ENCODE measurements at regions not wholly inside any gene's neighbourhood (a gene's known extent, or its start where the extent isn't known, plus 50 kb on each side); places are given as distances from the start of the nearest gene placed in this dataset.

GRCh38 chr13:62173958-62174357 lies 758.3 kb upstream of the PCDH20 start:
- ChIA-PET CTCF (no interaction called here), RAD21 (ENCODE audit: unreplicated experiment) (no interaction called here), SMC1A (ENCODE audit: uncharacterized antibody, unreplicated experiment) (no interaction called here), POLR2A (no interaction called here)
- no peaks in the 10 kb centered on the region for H3K27me3 ChIP-seq (replicated peaks in 1 of 2; ENCODE audit: control insufficient read depth in 2 of 2, insufficient read depth in 2 of 2, low read length in 1 of 2)
- H3K79me2 ChIP-seq (ENCODE audit: control insufficient read depth, insufficient read depth, low read length): no peaks in the 10 kb centered on the region
- in situ Hi-C loops (cut with MboI): no loop called here
- DNase-seq (ENCODE audit: low read depth, low spot score) (no peak), ATAC-seq (no peak), FAIRE-seq (no peak)
- no peaks in the 10 kb centered on the region; the same call in 2 of the 3 replicates for H3K9me3 ChIP-seq (replicated peaks; ENCODE audit: control insufficient read depth, insufficient read depth, low read length)
- H3K4me2 ChIP-seq (ENCODE audit: control insufficient read depth, insufficient read depth): no peak overlapping the region
- no peaks in the 10 kb centered on the region for H4K20me1 ChIP-seq (ENCODE audit: control insufficient read depth, insufficient read depth)
- H3K27ac ChIP-seq (ENCODE audit: control insufficient read depth, insufficient read depth): no peak overlapping the region
- TF ChIP-seq ZNF274 (IDR thresholded peaks at IDR 0.05; ENCODE audit: insufficient read depth, insufficient read length) (no peak), ZZZ3 (IDR thresholded peaks at IDR 0.05; ENCODE audit: control insufficient read depth, insufficient read length, low read depth) (no peak), BCLAF1 (IDR thresholded peaks at IDR 0.05) (no peak), LARP7 (IDR thresholded peaks at IDR 0.05) (no peak), SIN3A (IDR thresholded peaks at IDR 0.05; ENCODE audit: low read depth, low read length) (no peak), MYB (IDR thresholded peaks at IDR 0.05; ENCODE audit: borderline replicate concordance, low read depth, low read length) (no peak), SREBF1 (IDR thresholded peaks at IDR 0.05; ENCODE audit: low read length) (no peak), CBX5 (IDR thresholded peaks at IDR 0.05; ENCODE audit: low read depth) (no peak), EP300 (IDR thresholded peaks at IDR 0.05; ENCODE audit: borderline replicate concordance in 1 of 2, control insufficient read depth in 1 of 2, low read depth in 2 of 2, low read length in 2 of 2) (no peak), CBFB (IDR thresholded peaks at IDR 0.05; ENCODE audit: low read depth) (no peak), PBX3 (IDR thresholded peaks at IDR 0.05; ENCODE audit: insufficient replicate concordance, low read depth, low read length) (no peak), MLLT1 (IDR thresholded peaks at IDR 0.05) (no peak), TAF1 (IDR thresholded peaks at IDR 0.05; ENCODE audit: borderline replicate concordance, low read depth, low read length) (no peak), EZH2 (IDR thresholded peaks at IDR 0.05; ENCODE audit: borderline replicate concordance, control insufficient read depth, low read depth, low read length) (no peak), PAX5 (IDR thresholded peaks at IDR 0.05; ENCODE audit: borderline replicate concordance, low read depth, low read length) (no peak), SMC3 (IDR thresholded peaks at IDR 0.05; ENCODE audit: borderline replicate concordance, low read length) (no peak), IKZF2 (IDR thresholded peaks at IDR 0.05) (no peak), IRF5 (IDR thresholded peaks at IDR 0.05; ENCODE audit: borderline replicate concordance) (no peak)
- no peak overlapping the region for H2AFZ ChIP-seq (ENCODE audit: control insufficient read depth, low read depth, low read length)
- H3K4me1 ChIP-seq (ENCODE audit: control insufficient read depth, insufficient read depth, low read length): no peaks in the 10 kb centered on the region
- H3K9ac ChIP-seq (ENCODE audit: control insufficient read depth, insufficient read depth, low read length): no peak overlapping the region
- intact Hi-C loops (cut with micrococcal nuclease; ENCODE audit: unreplicated experiment): no loop called here
- H3K4me3 ChIP-seq: no peak overlapping the region
- BruUV-seq (replicated peaks): no TSS peak
- no peaks in the 10 kb centered on the region for H3K36me3 ChIP-seq (ENCODE audit: control insufficient read depth in 2 of 2, insufficient read depth in 2 of 2, low read length in 1 of 2)
